ENCODE measurements at regions not wholly inside any gene's neighbourhood (a gene's known extent, or its start where the extent isn't known, plus 50 kb on each side); places are given as distances from the start of the nearest gene placed in this dataset.
"Not testable (repeated sequence)": the region's sequence is repeated elsewhere in the genome, so short reads cannot be mapped to it uniquely, and the experiment has no call there.

DNA sequence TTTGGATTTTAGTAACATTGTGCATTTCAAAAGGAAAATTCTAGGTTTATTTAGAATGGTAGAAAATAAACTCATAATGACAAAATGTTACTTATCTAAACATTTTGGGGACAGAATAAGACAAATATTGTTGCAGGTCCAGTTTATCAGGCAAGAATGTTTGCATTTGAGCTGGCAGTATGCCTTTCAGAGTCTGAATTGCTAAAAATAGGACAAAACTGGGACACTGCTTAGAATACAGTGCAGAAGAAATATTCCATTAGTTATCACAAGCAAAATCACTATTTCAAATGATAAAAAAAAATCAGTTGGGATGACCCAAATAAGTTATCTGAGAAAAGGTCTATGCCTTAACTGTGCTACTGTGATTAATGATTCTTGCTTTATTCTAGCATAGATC lies 870.3 kb upstream of the MIR17HG start:
- CTCF ChIA-PET = no interaction called here

DNA sequence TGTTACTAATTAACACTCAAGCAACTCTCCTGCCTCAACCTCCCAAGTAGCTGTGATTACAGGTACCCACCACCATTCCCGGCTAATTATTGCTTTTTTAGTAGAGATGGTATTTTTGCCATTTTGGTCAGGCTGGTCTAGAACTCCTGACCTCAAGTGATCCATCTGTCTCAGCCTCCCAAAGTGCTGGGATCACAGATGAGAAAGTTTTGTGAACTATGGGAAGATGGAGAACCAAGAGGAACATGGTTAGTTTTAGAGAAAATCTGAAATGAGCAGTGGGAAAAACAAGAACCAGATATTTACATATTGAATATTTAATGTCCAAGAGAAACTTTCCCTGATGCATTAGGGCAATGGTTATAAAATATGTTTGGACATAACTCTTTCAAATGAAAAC lies 863.6 kb upstream of the MIR17HG start:
- H3K9me3 Mint-ChIP-seq = peaks cover 6% of the 10 kb centered on the region
- no peaks in the 10 kb centered on the region for H3K27me3 Mint-ChIP-seq (ENCODE audit: low read depth)
- H3K4me3 Mint-ChIP-seq = no peak overlapping the region
- intact Hi-C loops (cut with micrococcal nuclease) = no loop called here
- CTCF ChIA-PET = no interaction called here
- H3K27ac Mint-ChIP-seq = no peak overlapping the region
- no peak for DNase-seq
- no peaks in the 10 kb centered on the region for H3K36me3 Mint-ChIP-seq (ENCODE audit: low read depth)
- H3K4me1 Mint-ChIP-seq (ENCODE audit: low read depth) = no peaks in the 10 kb centered on the region

More for the DNA sequence above, 870.3 kb upstream of the MIR17HG start:
- Mint-ChIP-seq H3K9me3 (peaks cover 5% of the 10 kb centered on the region), H3K27ac (no peak overlapping the region), H3K4me3 (no peak overlapping the region), H3K4me1 (ENCODE audit: low read depth) (no peaks in the 10 kb centered on the region), H3K36me3 (ENCODE audit: low read depth) (no peaks in the 10 kb centered on the region), H3K27me3 (ENCODE audit: low read depth) (no peaks in the 10 kb centered on the region)
- intact Hi-C loops (cut with micrococcal nuclease) = no loop called here
- DNase-seq = no peak

DNA sequence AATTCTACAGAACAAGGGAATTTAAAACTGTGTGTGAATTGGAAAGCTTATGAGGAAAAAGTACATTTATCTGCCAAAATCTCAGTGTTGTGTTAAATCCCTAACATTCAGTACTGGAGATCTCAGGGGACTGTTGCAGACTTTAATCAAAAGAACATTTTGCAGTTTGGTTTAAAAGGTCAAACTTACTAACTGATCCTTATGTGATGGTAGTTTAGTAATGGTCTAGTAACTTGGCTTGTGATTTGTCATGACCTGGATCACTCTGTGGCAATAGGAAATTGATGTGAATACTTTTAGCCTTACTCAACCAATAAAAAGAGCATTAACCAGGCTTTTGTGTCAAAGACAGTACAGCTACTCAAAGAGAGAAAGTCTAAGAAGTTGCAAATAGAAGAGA lies 862.1 kb upstream of the MIR17HG start:
- no peak for DNase-seq
- H3K4me1 Mint-ChIP-seq (ENCODE audit: low read depth) = no peaks in the 10 kb centered on the region
- H3K4me3 Mint-ChIP-seq = no peak overlapping the region
- H3K27me3 Mint-ChIP-seq (ENCODE audit: low read depth) = no peaks in the 10 kb centered on the region
- intact Hi-C loops (cut with micrococcal nuclease) = no loop called here
- CTCF ChIA-PET = interaction anchor here (0.6 kb wide), 1 partner anchor 1957 kb away, joined by 5 read pairs; no protein-coding TSS in a partner anchor
- no peak overlapping the region for H3K27ac Mint-ChIP-seq
- peaks cover 6% of the 10 kb centered on the region for H3K9me3 Mint-ChIP-seq
- H3K36me3 Mint-ChIP-seq (ENCODE audit: low read depth) = no peaks in the 10 kb centered on the region

DNA sequence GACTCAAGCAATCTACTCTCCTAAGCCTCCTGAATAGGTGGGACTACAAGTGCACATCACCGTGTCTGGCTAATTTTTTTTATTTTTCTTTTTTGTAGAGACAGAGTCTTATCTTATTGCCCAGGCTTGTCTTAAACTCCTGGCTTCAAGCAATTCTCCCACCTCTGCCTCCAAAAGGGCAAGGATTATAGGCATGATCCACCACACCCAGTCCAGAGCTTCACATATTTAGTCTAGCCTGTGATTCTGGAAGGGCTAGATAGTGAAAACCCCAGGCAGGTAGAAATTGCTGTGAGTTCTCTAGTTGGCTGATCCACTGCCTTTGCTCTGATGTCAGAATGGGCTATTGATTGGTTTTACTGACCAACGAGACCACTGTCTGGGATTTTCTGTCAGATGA lies 854.6 kb upstream of the MIR17HG start:
- H3K4me3 Mint-ChIP-seq = no peak overlapping the region
- H3K27me3 Mint-ChIP-seq (ENCODE audit: low read depth) = no peaks in the 10 kb centered on the region
- peaks cover 15% of the 10 kb centered on the region for H3K9me3 Mint-ChIP-seq
- H3K27ac Mint-ChIP-seq = no peak overlapping the region
- no peak for DNase-seq
- intact Hi-C loops (cut with micrococcal nuclease) = no loop called here
- no peaks in the 10 kb centered on the region for H3K36me3 Mint-ChIP-seq (ENCODE audit: low read depth)
- H3K4me1 Mint-ChIP-seq (ENCODE audit: low read depth) = no peaks in the 10 kb centered on the region
- CTCF ChIA-PET = no interaction called here

DNA sequence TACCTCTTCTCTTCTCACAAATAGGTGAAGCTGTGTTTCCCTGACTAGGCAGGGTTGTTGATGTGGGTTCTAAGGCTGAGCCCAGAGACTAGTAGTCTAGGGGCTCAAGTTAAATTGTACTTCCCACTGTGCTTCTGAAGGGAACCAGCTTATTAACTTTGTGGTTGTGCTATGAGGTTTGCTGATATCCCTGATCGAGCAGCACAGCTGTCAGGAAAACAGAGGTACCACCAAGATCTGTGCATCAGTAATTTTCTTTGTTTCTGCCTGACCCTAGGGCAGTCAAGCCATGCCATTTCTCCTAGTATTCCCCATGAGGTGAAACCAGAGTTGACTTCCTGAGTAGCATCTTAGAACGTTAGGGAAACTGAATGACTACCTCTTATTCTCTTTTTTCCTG lies 853.8 kb upstream of the MIR17HG start:
- H3K9me3 Mint-ChIP-seq = peaks cover 14% of the 10 kb centered on the region
- H3K27me3 Mint-ChIP-seq (ENCODE audit: low read depth) = no peaks in the 10 kb centered on the region
- CTCF ChIA-PET = no interaction called here
- intact Hi-C loops (cut with micrococcal nuclease) = no loop called here
- no peak overlapping the region for H3K27ac Mint-ChIP-seq
- H3K4me3 Mint-ChIP-seq = no peak overlapping the region
- H3K4me1 Mint-ChIP-seq (ENCODE audit: low read depth) = no peaks in the 10 kb centered on the region
- DNase-seq = no peak
- H3K36me3 Mint-ChIP-seq (ENCODE audit: low read depth) = no peaks in the 10 kb centered on the region

DNA sequence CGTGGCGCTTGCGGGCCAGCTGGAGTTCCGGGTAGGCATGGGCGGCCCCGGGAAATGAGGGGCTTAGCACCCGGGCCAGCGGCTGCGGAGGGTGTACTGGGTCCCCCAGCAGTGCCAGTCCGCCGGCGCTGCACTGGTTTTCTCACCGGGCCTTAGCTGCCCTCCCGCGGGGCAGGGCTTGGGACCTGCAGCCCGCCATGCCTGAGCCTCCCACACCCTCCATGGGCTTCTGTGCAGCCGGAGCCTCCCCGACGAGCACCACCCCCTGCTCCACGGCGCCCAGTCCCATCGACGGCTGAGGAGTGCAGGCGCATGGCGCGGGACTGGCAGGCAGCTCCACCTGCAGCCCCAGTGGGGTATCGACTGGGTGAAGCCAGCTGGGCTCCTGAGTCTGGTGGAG lies 852.6 kb upstream of the MIR17HG start:
- H3K9me3 Mint-ChIP-seq = peaks cover 14% of the 10 kb centered on the region
- H3K36me3 Mint-ChIP-seq (ENCODE audit: low read depth); intact Hi-C loops (cut with micrococcal nuclease): not testable (repeated sequence)

DNA sequence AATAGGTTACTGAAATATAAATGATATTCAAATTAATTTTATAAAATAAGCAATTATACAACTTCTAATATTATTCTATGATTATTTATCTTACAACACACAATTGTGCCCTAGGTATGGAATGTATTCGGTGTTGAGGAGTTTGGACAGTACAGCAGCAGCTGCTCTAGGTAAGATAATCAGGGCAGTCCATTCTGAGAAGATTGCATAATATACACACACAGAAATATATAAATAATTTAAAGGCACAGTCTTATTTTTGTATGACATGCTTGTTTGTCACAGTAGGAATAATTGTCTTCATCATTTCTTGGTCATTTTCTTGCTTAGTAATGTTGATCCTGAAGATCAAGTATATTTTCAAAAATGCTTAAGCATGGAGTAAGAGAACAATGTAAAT lies 849.4 kb upstream of the MIR17HG start:
- peaks cover 6% of the 10 kb centered on the region for H3K9me3 Mint-ChIP-seq
- intact Hi-C loops (cut with micrococcal nuclease) = no loop called here
- no peak overlapping the region for H3K27ac Mint-ChIP-seq
- H3K4me1 Mint-ChIP-seq (ENCODE audit: low read depth) = no peaks in the 10 kb centered on the region
- H3K36me3 Mint-ChIP-seq (ENCODE audit: low read depth) = no peaks in the 10 kb centered on the region
- no peak for DNase-seq
- H3K27me3 Mint-ChIP-seq (ENCODE audit: low read depth) = no peaks in the 10 kb centered on the region
- CTCF ChIA-PET = no interaction called here
- no peak overlapping the region for H3K4me3 Mint-ChIP-seq

More for the DNA sequence above, 852.6 kb upstream of the MIR17HG start:
- H3K27me3 Mint-ChIP-seq (ENCODE audit: low read depth); CTCF ChIA-PET; H3K4me3 Mint-ChIP-seq; H3K27ac Mint-ChIP-seq; H3K4me1 Mint-ChIP-seq (ENCODE audit: low read depth); DNase-seq: not testable (repeated sequence)

DNA sequence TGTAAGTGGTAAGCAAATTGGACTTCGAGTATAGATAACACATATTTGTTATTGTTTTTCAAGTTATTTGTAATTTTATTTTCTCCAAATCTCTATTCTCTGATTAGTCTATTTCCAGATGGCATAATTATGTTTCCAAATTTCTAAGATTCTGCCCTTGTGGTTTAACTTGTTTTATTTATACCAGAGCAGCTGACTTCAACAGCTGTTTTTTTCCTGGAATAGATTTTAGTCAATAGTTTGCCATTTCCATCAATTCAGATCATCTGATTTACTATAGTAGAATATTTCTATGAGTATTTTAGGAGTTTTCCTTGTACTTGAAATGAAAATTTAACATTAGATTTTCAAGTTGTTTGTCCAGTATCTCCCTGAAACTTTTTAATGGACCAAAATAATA lies 848.7 kb upstream of the MIR17HG start:
- H3K4me3 Mint-ChIP-seq = no peak overlapping the region
- H3K27ac Mint-ChIP-seq = no peak overlapping the region
- no peaks in the 10 kb centered on the region for H3K27me3 Mint-ChIP-seq (ENCODE audit: low read depth)
- no peaks in the 10 kb centered on the region for H3K4me1 Mint-ChIP-seq (ENCODE audit: low read depth)
- intact Hi-C loops (cut with micrococcal nuclease) = no loop called here
- CTCF ChIA-PET = no interaction called here
- DNase-seq = no peak
- no peaks in the 10 kb centered on the region for H3K36me3 Mint-ChIP-seq (ENCODE audit: low read depth)
- peaks cover 2% of the 10 kb centered on the region for H3K9me3 Mint-ChIP-seq

DNA sequence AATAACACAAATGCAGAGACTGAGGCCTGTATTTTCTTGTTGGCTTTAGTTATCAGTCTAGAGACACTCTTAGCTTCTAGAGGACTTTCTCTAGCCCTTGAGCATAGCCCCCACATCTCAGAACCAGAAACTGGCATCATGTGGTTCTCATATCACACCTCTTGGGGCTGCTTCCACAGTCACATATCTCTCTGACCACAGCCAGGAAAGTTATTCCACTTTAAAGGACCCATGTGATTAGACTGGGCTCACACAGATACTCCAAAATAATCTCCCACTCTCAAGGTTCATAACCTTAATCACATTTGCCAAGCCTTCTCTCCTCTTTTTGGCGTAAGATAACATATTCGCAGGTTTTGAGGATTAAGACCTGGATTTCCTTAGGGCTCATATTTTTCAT lies 846.9 kb upstream of the MIR17HG start:
- Mint-ChIP-seq H3K4me1 (ENCODE audit: low read depth) (no peaks in the 10 kb centered on the region), H3K36me3 (ENCODE audit: low read depth) (no peaks in the 10 kb centered on the region), H3K9me3 (peaks cover 2% of the 10 kb centered on the region), H3K4me3 (no peak overlapping the region), H3K27ac (no peak overlapping the region), H3K27me3 (ENCODE audit: low read depth) (no peaks in the 10 kb centered on the region)
- intact Hi-C loops (cut with micrococcal nuclease) = no loop called here
- DNase-seq = no peak
- CTCF ChIA-PET = no interaction called here

DNA sequence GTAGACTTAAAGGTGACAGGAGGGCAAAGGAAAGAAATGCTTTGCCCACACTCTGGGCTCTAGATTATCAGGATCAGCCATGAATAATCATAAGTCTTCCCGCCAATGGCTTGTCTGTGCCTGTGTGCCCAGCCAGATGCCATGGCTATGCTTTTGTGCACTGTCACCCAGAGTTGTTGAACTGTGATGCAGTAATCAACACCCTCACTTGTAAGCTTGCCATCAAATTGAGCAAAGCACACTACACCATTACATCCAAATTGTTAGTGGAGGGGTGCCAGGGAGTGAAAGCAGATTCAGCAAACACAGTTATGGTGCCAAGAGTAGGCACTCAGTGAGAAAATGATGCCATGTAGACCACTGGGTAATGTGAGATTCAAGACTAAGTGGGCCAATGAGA lies 845.3 kb upstream of the MIR17HG start:
- CTCF ChIA-PET = interaction anchor here (0.6 kb wide), 1 partner anchor 64 kb away, joined by 3 read pairs; no protein-coding TSS in a partner anchor
- H3K27ac Mint-ChIP-seq = no peak overlapping the region
- no peaks in the 10 kb centered on the region for H3K36me3 Mint-ChIP-seq (ENCODE audit: low read depth)
- no peaks in the 10 kb centered on the region for H3K27me3 Mint-ChIP-seq (ENCODE audit: low read depth)
- no peak for DNase-seq
- intact Hi-C loops (cut with micrococcal nuclease) = no loop called here
- no peak overlapping the region for H3K4me3 Mint-ChIP-seq
- H3K9me3 Mint-ChIP-seq = peaks cover 2% of the 10 kb centered on the region
- no peaks in the 10 kb centered on the region for H3K4me1 Mint-ChIP-seq (ENCODE audit: low read depth)

DNA sequence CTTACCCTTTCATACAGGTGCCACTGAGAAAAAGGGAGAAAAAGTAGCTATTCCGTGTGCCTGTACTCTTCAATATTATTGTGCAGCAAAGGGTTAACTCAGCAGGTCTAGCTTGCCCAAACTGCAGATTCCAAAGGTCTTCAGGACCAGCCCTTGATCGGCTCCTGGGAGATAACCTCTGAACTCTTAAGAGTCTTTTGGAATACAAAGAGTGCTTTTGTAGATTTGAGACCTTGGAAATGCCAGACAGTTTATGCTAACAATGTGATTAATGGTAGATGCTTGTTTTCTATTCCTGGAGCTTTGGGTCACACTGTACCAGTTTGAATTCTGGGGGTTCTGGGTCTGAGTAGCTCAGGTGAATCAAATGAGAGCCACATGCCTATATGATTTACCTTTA lies 844.7 kb upstream of the MIR17HG start:
- CTCF ChIA-PET = interaction anchor here (0.6 kb wide), 1 partner anchor 64 kb away, joined by 3 read pairs; no protein-coding TSS in a partner anchor
- H3K27ac Mint-ChIP-seq = no peak overlapping the region
- DNase-seq = no peak
- no peak overlapping the region for H3K4me3 Mint-ChIP-seq
- intact Hi-C loops (cut with micrococcal nuclease) = no loop called here
- no peaks in the 10 kb centered on the region for H3K36me3 Mint-ChIP-seq (ENCODE audit: low read depth)
- H3K27me3 Mint-ChIP-seq (ENCODE audit: low read depth) = no peaks in the 10 kb centered on the region
- H3K4me1 Mint-ChIP-seq (ENCODE audit: low read depth) = no peaks in the 10 kb centered on the region
- peaks cover 2% of the 10 kb centered on the region for H3K9me3 Mint-ChIP-seq

DNA sequence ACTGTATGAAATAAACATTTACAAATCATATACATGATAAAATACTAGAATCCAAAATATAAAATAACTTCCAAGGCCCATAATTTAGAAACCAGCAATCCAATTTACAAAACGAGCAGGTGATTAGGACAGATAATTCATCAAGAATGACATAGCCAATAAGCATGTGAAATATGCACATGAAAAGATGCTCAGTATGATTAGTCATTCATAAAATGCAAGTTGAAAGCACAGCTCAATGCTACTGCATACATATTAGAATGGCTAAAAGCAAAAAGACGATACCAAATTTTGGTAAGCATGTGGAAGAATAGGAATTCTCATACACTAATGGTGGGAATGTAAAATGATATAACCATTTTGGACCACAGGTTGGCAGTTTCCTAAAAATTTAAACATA lies 837.2 kb upstream of the MIR17HG start:
- no peak for DNase-seq
- Mint-ChIP-seq H3K36me3 (ENCODE audit: low read depth) (no peaks in the 10 kb centered on the region), H3K4me1 (ENCODE audit: low read depth) (no peaks in the 10 kb centered on the region), H3K27me3 (ENCODE audit: low read depth) (no peaks in the 10 kb centered on the region), H3K27ac (no peak overlapping the region), H3K9me3 (peaks cover 4% of the 10 kb centered on the region), H3K4me3 (no peak overlapping the region)
- intact Hi-C loops (cut with micrococcal nuclease) = no loop called here
- CTCF ChIA-PET = interaction anchor here (0.7 kb wide), 1 partner anchor 328 kb away, joined by 4 read pairs; no protein-coding TSS in a partner anchor

DNA sequence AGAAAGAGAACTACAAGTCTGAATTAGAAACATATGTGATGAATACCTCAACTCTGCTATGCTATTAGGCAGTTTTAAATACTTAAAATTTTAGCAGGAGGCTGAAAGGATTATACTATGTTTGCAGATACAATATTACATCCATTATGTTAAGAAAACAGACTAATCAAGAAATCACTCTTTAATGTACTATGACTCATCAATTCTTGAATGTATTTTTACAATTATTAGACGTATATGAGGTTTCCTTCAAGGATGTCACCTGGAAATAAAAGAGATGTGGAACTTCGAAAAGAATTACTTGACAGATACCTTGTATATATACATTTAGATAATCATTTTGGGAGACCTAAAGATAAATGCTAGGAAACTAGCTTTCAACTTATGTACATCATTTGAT lies 835.6 kb upstream of the MIR17HG start:
- Mint-ChIP-seq H3K36me3 (ENCODE audit: low read depth) (no peaks in the 10 kb centered on the region), H3K27ac (no peak overlapping the region), H3K27me3 (ENCODE audit: low read depth) (no peaks in the 10 kb centered on the region), H3K4me3 (no peak overlapping the region), H3K9me3 (peaks cover 5% of the 10 kb centered on the region), H3K4me1 (ENCODE audit: low read depth) (no peaks in the 10 kb centered on the region)
- CTCF ChIA-PET = no interaction called here
- no peak for DNase-seq
- intact Hi-C loops (cut with micrococcal nuclease) = no loop called here

DNA sequence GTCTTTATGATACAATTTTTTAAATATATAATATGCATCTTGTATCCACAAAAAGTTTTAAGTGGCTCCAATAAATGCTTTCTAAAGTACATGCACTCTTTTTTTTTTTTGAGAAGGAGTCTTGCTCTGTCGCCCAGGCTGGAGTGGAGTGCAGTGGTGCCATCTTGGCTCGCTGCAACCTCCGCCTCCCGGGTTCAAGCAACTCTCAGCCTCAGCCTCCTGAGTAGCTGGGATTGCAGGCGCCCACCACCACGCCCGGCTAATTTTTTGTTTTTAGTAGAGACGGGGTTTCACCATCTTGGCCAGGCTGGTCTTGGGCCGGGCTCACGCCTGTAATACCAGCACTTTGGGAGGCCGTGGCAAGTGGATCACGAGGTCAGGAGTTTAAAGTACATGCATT lies 832.8 kb upstream of the MIR17HG start:
- H3K36me3 Mint-ChIP-seq (ENCODE audit: low read depth); DNase-seq; intact Hi-C loops (cut with micrococcal nuclease); H3K27me3 Mint-ChIP-seq (ENCODE audit: low read depth); H3K9me3 Mint-ChIP-seq; CTCF ChIA-PET; H3K4me1 Mint-ChIP-seq (ENCODE audit: low read depth); H3K27ac Mint-ChIP-seq; H3K4me3 Mint-ChIP-seq: not testable (repeated sequence)

All from activated naive CD4-positive, alpha-beta T cell treated with anti-CD3 and anti-CD28 coated beads for 36 hours (primary cell).